Neural crest cell (in vitro differentiated cells): ENCODE measurements at regions not wholly inside any gene's neighbourhood (a gene's known extent, or its start where the extent isn't known, plus 50 kb on each side); places are given as distances from the start of the nearest gene placed in this dataset.
"Not testable (repeated sequence)": the region's sequence is repeated elsewhere in the genome, so short reads cannot be mapped to it uniquely, and the experiment has no call there.

Experiments
- DNase-seq: peaks from one replicate; pipeline ENCODE4 v3.0.0; 2021; ENCODE audit warnings: low read depth, mixed read lengths, low spot score
- H3K27ac Mint-ChIP-seq: one replicate; pipeline ENCODE4 v1.8.0; 2021; ENCODE audit warnings: mild to moderate bottlenecking, mixed read lengths; ENCODE audit not compliant: unreplicated experiment
- H3K27me3 Mint-ChIP-seq: 2 replicates; pipeline ENCODE4 v1.8.0; 2021; ENCODE audit warnings: low read depth, mild to moderate bottlenecking, mixed read lengths
- H3K36me3 Mint-ChIP-seq: 2 replicates; pipeline ENCODE4 v1.8.0; 2021; ENCODE audit warnings: low read depth, mild to moderate bottlenecking, mixed read lengths
- H3K4me1 Mint-ChIP-seq: 2 replicates; pipeline ENCODE4 v1.8.0; 2021; ENCODE audit warnings: mixed read lengths
- H3K4me3 Mint-ChIP-seq: one replicate; pipeline ENCODE4 v1.8.0; 2021; ENCODE audit warnings: mild to moderate bottlenecking, mixed read lengths
- H3K9me3 Mint-ChIP-seq: 2 replicates; pipeline ENCODE4 v1.8.0; 2021; ENCODE audit warnings: mixed read lengths
- CTCF ChIP-seq: fragments of 200-600 bp; sonication (generic); conservative IDR thresholded peaks from 2 replicates; pipeline ENCODE4 v1.5.0; 2021; ENCODE audit warnings: antibody characterized with exemption, mild to moderate bottlenecking

- no peaks in the 10 kb centered on the region for H3K9me3 Mint-ChIP-seq
- H3K4me3 Mint-ChIP-seq, result no peak overlapping the region
- no peak for TF ChIP-seq CTCF
- H3K36me3 Mint-ChIP-seq, result no peaks in the 10 kb centered on the region
- no peaks in the 10 kb centered on the region for H3K27me3 Mint-ChIP-seq
- no peak overlapping the region for H3K27ac Mint-ChIP-seq
- DNase-seq, result no peak
- peaks cover 11% of the 10 kb centered on the region for H3K4me1 Mint-ChIP-seq
Measured at GRCh38 chr6:168376811-168377483, 57.4 kb upstream of the DACT2 start.

DNA sequence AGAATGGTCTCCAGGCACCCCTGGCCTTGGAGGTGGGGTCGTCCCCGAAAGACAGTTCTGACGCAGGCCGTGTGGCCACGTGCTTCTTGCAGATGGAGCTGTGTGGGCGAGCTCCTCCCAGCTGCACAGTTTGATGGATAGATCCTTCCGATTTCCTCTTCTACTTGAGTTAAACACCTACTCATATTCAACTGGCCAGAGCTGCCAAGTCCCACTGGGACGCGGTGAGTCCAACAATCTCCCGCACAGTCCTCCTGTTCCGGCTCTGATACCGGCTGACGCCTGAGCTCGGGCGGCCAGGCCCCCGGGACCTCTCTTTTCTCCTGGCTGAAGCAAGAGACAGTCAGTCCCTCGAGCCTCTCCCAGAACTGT is 57.9 kb upstream of the DACT2 start:
- no peak for DNase-seq
- no peaks in the 10 kb centered on the region for H3K9me3 Mint-ChIP-seq
- TF ChIP-seq CTCF, result no peak
- H3K27ac Mint-ChIP-seq, result no peak overlapping the region
- no peak overlapping the region for H3K4me3 Mint-ChIP-seq
- peaks cover 11% of the 10 kb centered on the region for H3K4me1 Mint-ChIP-seq
- no peaks in the 10 kb centered on the region for H3K27me3 Mint-ChIP-seq
- no peaks in the 10 kb centered on the region for H3K36me3 Mint-ChIP-seq

GRCh38 chr6:168377856-168378832 is 58.6 kb upstream of the DACT2 start:
- peaks cover 11% of the 10 kb centered on the region for H3K4me1 Mint-ChIP-seq
- TF ChIP-seq CTCF, result no peak

GRCh38 chr6:168379579-168379978 is 60.0 kb upstream of the DACT2 start:
- H3K4me3 Mint-ChIP-seq, H3K27ac Mint-ChIP-seq, DNase-seq, H3K27me3 Mint-ChIP-seq, H3K9me3 Mint-ChIP-seq, H3K36me3 Mint-ChIP-seq: not testable (repeated sequence)
- peaks cover 11% of the 10 kb centered on the region for H3K4me1 Mint-ChIP-seq

More at GRCh38 chr6:168377856-168378832, 58.6 kb upstream of the DACT2 start:
- Mint-ChIP-seq H3K36me3 (no peaks in the 10 kb centered on the region), H3K4me3 (no peak overlapping the region), H3K9me3 (no peaks in the 10 kb centered on the region), H3K27me3 (no peaks in the 10 kb centered on the region), H3K27ac (peak overlapping the region; percentile 40)
- DNase-seq, result no peak

DNA sequence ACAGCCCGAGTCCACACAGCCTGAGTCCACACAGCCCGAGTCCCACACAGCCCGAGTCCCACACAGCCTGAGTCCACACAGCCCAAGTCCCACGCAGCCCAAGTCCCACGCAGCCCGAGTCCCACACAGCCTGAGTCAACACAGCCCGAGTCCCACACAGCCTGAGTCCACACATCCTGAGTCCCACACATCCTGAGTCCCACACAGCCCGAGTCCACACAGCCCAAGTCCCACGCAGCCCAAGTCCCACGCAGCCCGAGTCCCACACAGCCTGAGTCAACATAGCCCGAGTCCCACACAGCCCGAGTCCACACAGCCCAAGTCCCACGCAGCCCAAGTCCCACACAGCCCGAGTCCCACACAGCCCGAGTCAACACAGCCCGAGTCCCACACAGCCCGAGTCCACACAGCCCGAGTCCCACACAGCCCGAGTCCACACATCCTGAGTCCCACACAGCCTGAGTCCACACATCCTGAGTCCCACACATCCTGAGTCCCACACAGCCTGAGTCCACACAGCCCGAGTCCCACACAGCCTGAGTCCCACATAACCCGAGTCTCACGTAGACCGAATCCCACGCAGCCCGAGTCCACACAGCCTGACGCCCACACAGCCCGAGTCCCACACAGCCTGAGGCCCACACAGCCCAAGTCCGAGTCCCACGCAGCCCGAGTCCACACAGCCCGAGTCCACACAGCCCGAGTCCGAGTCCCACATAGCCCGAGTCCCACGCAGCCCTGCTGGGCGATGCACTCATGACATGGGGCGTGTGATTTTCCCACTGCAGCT is 60.6 kb upstream of the SMOC2 start:
- H3K9me3 Mint-ChIP-seq, H3K27me3 Mint-ChIP-seq, H3K36me3 Mint-ChIP-seq, H3K27ac Mint-ChIP-seq, H3K4me3 Mint-ChIP-seq, DNase-seq: not testable (repeated sequence)
- peaks cover 13% of the 10 kb centered on the region for H3K4me1 Mint-ChIP-seq

DNA sequence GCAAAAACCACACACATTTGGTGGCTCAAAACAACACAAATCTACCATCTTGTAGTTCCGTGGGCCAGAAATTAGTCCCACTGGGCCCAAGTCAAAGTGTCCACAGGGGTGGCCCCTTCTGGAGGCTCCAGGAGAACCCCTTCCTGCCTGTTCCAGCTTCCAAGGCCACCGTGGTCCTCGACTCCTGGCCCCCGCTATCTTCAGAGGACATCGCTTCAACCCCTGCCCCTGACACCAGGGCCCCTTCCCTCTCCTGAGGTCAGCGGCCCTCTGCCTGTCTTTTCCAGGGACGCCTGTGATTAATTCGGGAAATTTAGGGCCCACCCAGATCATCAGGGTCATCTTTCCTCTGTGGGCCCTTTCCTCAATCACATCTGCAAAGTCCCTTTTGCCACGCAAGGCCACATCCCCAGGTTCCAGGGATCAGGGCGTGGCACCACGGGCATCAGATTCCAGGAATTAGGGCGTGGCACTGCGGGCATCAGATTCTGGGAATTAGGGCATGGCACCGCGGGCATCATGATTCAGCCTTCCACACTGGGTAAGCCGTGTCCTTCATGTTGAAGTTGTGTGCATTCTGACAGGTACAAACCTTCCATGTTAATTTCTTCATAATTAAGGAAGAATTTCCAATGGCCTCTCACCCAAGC is 59.9 kb upstream of the SMOC2 start:
- peaks cover 16% of the 10 kb centered on the region for H3K4me1 Mint-ChIP-seq
- no peak for TF ChIP-seq CTCF
- H3K36me3 Mint-ChIP-seq, result no peaks in the 10 kb centered on the region
- H3K9me3 Mint-ChIP-seq, result no peaks in the 10 kb centered on the region
- H3K27me3 Mint-ChIP-seq, result no peaks in the 10 kb centered on the region
- H3K27ac Mint-ChIP-seq, result no peak overlapping the region
- H3K4me3 Mint-ChIP-seq, result no peak overlapping the region
- no peak for DNase-seq
